GM12878 (cell line): ENCODE measurements at regions not wholly inside any gene's neighbourhood (a gene's known extent, or its start where the extent isn't known, plus 50 kb on each side); places are given as distances from the start of the nearest gene placed in this dataset.
A peak's percentile ranks its signal among the peaks of the same experiment; 100 is the strongest.

Experiments used
- ATAC-seq: fragments of 200-7000 bp; cut with Tn5 transposase; 3 replicates; pipeline ENCODE4 v1.9.1; 2020; ENCODE audit warnings: mild to moderate bottlenecking, moderate library complexity
- BruUV-seq: library from RNA; stranded (reverse); fragments of 400-500 nt; replicated peaks from 2 replicates; lab custom pipeline; 2021; lab: Mats Ljungman, UMichigan
- CTCF ChIA-PET: fragments of 300-600 bp; sonication (Branson Sonifier 250); formaldehyde crosslinking; extraction: SDS; loops from one replicate; lab custom pipeline; 2021; ENCODE audit warnings: inconsistent platforms; lab: Yijun Ruan, JAX
- POLR2A ChIA-PET: fragments of 350-600 bp; formaldehyde crosslinking; extraction: SDS; loops from one replicate; lab custom pipeline; 2021; ENCODE audit warnings: inconsistent platforms; lab: Charles Lee
- RAD21 ChIA-PET: fragments of 300-600 bp; sonication (Branson Sonifier 250); formaldehyde crosslinking; loops from one replicate; lab custom pipeline; 2023; ENCODE audit warnings: antibody characterized with exemption; ENCODE audit not compliant: unreplicated experiment; lab: Charles Lee
- SMC1A ChIA-PET: fragments of 300-600 bp; sonication (Branson Sonifier 250); formaldehyde crosslinking; loops from one replicate; lab custom pipeline; 2023; ENCODE audit not compliant: unreplicated experiment, uncharacterized antibody; lab: Charles Lee
- DNase-seq: peaks from one replicate; pipeline ENCODE4 v3.0.0-alpha.2; 2011; ENCODE audit warnings: low read depth, low spot score
- FAIRE-seq: peaks from 3 replicates; lab custom pipeline; 2011; peaks lifted over from hg19 to GRCh38; lab: Jason Lieb, UNC
- H2AFZ ChIP-seq: 2 replicates; pipeline ENCODE4 v1.6.0; 2011; ENCODE audit warnings: low read depth, low read length, control low read depth; ENCODE audit not compliant: control insufficient read depth
- H3K27ac ChIP-seq: 2 replicates; pipeline ENCODE4 v1.5.1; 2011; ENCODE audit warnings: control low read depth; ENCODE audit not compliant: control insufficient read depth, insufficient read depth
- H3K27me3 ChIP-seq, 2 experiments: replicated peaks in 1 of 2; 2 replicates each; pipeline versions ENCODE4 v1.6.0 to v1.6.1; 2011; ENCODE audit warnings: low read length in 1 of 2; ENCODE audit not compliant: control insufficient read depth in 2 of 2, insufficient read depth in 2 of 2
- H3K36me3 ChIP-seq, 2 experiments: 2 replicates each; pipeline ENCODE4 v1.5.1; 2011; ENCODE audit warnings: low read length in 1 of 2; ENCODE audit not compliant: control insufficient read depth in 2 of 2, insufficient read depth in 2 of 2
- H3K4me1 ChIP-seq: 2 replicates; pipeline ENCODE4 v1.6.1; 2011; ENCODE audit warnings: mild to moderate bottlenecking, low read length, moderate library complexity, mixed read lengths; ENCODE audit not compliant: control insufficient read depth, insufficient read depth
- H3K4me2 ChIP-seq: 2 replicates; pipeline ENCODE4 v1.6.0; 2011; ENCODE audit warnings: control low read depth; ENCODE audit not compliant: control insufficient read depth, insufficient read depth
- H3K4me3 ChIP-seq: fragments of 200-600 bp; sonication (generic); 2 replicates; pipeline ENCODE4 v1.5.1; 2016
- H3K79me2 ChIP-seq: 2 replicates; pipeline ENCODE4 v1.6.0; 2011; ENCODE audit warnings: low read length; ENCODE audit not compliant: control insufficient read depth, insufficient read depth
- H3K9ac ChIP-seq: 2 replicates; pipeline ENCODE4 v1.8.0; 2011; ENCODE audit warnings: low read length, control low read depth, mixed read lengths; ENCODE audit not compliant: control insufficient read depth, insufficient read depth
- H3K9me3 ChIP-seq: replicated peaks from 3 replicates; pipeline ENCODE4 v1.5.1; 2011; ENCODE audit warnings: mild to moderate bottlenecking, low read length; ENCODE audit not compliant: control insufficient read depth, insufficient read depth
- H4K20me1 ChIP-seq: 2 replicates; pipeline ENCODE4 v1.6.0; 2011; ENCODE audit not compliant: control insufficient read depth, insufficient read depth
- HCFC1 ChIP-seq: fragments of 150-350 bp; IDR thresholded peaks from 2 replicates; pipeline ENCODE4 v1.6.1; 2014; ENCODE audit warnings: low read length
- SIN3A ChIP-seq: IDR thresholded peaks from 2 replicates; pipeline ENCODE4 v1.6.1; 2012; ENCODE audit warnings: low read depth, low read length, improper control_type of control experiment
- TARDBP ChIP-seq: IDR thresholded peaks from 2 replicates; pipeline ENCODE4 v1.6.1; 2016; ENCODE audit warnings: borderline replicate concordance
- TCF7 ChIP-seq: IDR thresholded peaks from 2 replicates; pipeline ENCODE4 v1.6.1; 2014; ENCODE audit warnings: antibody characterized with exemption, borderline replicate concordance
- WRNIP1 ChIP-seq: IDR thresholded peaks from 2 replicates; pipeline ENCODE4 v1.6.1; 2011; ENCODE audit warnings: low read depth, low read length, improper control_type of control experiment, borderline replicate concordance
- YBX1 ChIP-seq: fragments of 450-650 bp; IDR thresholded peaks from 2 replicates; pipeline ENCODE4 v1.6.1; 2016; ENCODE audit warnings: antibody characterized with exemption
- YY1 ChIP-seq: IDR thresholded peaks from 2 replicates; pipeline ENCODE4 v1.6.1; 2011; ENCODE audit warnings: low read depth, mild to moderate bottlenecking, low read length
- ZBED1 ChIP-seq: IDR thresholded peaks from 2 replicates; pipeline ENCODE4 v1.6.1; 2016; ENCODE audit warnings: borderline replicate concordance
- ZSCAN29 ChIP-seq: fragments of 450-650 bp; IDR thresholded peaks from 2 replicates; pipeline ENCODE4 v1.6.1; 2017; ENCODE audit warnings: mild to moderate bottlenecking, moderate library complexity
- WGBS: methylation state at CpG from one replicate; pipeline ENCODE4 v1.1.6; 2016; ENCODE audit warnings: low lambda C conversion rate; ENCODE audit not compliant: insufficient replicate concordance, insufficient coverage; ENCODE audit errors: missing lambda C conversion rate; 5-methylcytosine and 5-hydroxymethylcytosine counted together
- in situ Hi-C: fragments of 300-500 bp; cut with MboI; formaldehyde crosslinking; loops from 9 replicates; pipeline ENCODE4 v1.14.3; 2018; ENCODE audit warnings: mixed read lengths
- intact Hi-C: fragments of 100-400 bp; cut with micrococcal nuclease; formaldehyde crosslinking; loops from one replicate; pipeline ENCODE4 v1.14.2; 2022; ENCODE audit not compliant: unreplicated experiment
- TF ChIP-seq, protein P1 (sequence below): IDR thresholded peaks from 2 replicates; pipeline ENCODE4 v1.6.1; 2011; ENCODE audit warnings: low read depth, low read length, improper control_type of control experiment, borderline replicate concordance
- TF ChIP-seq, protein P2 (sequence below): IDR thresholded peaks from 2 replicates; pipeline ENCODE4 v1.6.1; 2011; ENCODE audit warnings: mild to moderate bottlenecking, low read depth, low read length, moderate library complexity; ENCODE audit not compliant: insufficient replicate concordance
- TF ChIP-seq, protein P3 (sequence below): fragments of 450-650 bp; IDR thresholded peaks from 2 replicates; pipeline ENCODE4 v1.6.1; 2017; ENCODE audit warnings: mild to moderate bottlenecking, low read depth, inconsistent platforms; ENCODE audit not compliant: poor library complexity, severe bottlenecking

DNA sequence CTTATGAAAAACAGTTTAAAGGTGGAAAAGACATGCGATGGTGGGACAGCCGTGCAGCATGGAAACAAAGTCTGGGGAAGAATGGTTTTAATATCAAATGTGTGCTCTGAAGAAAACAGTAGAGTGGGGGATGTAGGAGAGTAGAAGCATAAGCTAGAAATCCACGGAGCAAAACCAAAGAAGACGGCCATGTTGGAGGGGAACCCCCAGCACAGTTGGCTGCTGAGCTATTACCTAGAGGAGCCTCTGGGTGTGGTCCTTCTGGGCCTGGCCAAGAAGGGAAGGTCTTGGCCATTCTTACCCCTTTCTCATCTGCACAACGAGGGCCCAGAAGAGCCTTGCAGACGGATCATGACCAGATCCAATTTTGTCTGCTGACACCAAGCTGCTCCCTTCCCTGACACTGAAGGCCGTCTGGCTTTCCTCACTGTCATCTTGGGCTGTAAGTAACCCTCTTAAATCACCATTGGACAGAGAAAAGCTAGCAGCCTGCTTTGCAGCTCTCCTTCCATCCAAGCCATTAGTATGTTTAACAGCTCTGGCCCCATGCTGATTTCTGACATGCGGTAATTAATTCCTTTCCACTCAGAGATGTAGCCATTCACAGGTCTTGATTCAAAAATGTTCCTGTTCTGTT lies 189.5 kb downstream of the SEC61B start:
- ATAC-seq (peak; percentile 70), FAIRE-seq (no peak), DNase-seq (no peak)
- Histone ChIP-seq H3K4me1 (peaks cover 4% of the 10 kb centered on the region), H3K4me2 (no peak overlapping the region), H3K4me3 (no peak overlapping the region; the same call in 1 of the 2 replicates)
- SMC1A ChIA-PET: interaction anchor here (1.2 kb wide), 1 partner anchor 26 kb away, joined by 5 read pairs; no protein-coding TSS in a partner anchor
- POLR2A ChIA-PET: interaction anchor here (0.8 kb wide), 1 partner anchor 13 kb away, joined by 3 read pairs; no protein-coding TSS in a partner anchor
- 48% methylated on average over 8 of the region's 8 CpGs for WGBS
- BruUV-seq: no TSS peak
- intact Hi-C loops: no loop called here
- TF ChIP-seq, protein P1, sequence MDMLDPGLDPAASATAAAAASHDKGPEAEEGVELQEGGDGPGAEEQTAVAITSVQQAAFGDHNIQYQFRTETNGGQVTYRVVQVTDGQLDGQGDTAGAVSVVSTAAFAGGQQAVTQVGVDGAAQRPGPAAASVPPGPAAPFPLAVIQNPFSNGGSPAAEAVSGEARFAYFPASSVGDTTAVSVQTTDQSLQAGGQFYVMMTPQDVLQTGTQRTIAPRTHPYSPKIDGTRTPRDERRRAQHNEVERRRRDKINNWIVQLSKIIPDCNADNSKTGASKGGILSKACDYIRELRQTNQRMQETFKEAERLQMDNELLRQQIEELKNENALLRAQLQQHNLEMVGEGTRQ: no peak
- TF ChIP-seq TARDBP (no peak), TCF7 (no peak), ZBED1 (no peak), YY1 (peak; percentile 80; the same call in 1 of the 2 replicates), WRNIP1 (no peak), ZSCAN29 (no peak)
- TF ChIP-seq, all 136 proteins: peak for 1
- in situ Hi-C loops: no loop called here
- no peak overlapping the region for H3K27ac ChIP-seq
- no peaks in the 10 kb centered on the region for H3K36me3 ChIP-seq
- H2AFZ ChIP-seq: peak overlapping the region; percentile 55
- H4K20me1 ChIP-seq: no peaks in the 10 kb centered on the region
- H3K9ac ChIP-seq: no peak overlapping the region
- ChIA-PET CTCF (interaction anchor here (0.7 kb wide), 1 partner anchor 292 kb away, joined by 3 read pairs; no protein-coding TSS in a partner anchor), RAD21 (interaction anchor here (0.7 to 1.3 kb wide), 2 partner anchors 102 to 250 kb away, joined by 3 read pairs; no protein-coding TSS in a partner anchor)
- H3K79me2 ChIP-seq: no peaks in the 10 kb centered on the region
- H3K27me3 ChIP-seq: no peaks in the 10 kb centered on the region
- H3K9me3 ChIP-seq: no peaks in the 10 kb centered on the region

DNA sequence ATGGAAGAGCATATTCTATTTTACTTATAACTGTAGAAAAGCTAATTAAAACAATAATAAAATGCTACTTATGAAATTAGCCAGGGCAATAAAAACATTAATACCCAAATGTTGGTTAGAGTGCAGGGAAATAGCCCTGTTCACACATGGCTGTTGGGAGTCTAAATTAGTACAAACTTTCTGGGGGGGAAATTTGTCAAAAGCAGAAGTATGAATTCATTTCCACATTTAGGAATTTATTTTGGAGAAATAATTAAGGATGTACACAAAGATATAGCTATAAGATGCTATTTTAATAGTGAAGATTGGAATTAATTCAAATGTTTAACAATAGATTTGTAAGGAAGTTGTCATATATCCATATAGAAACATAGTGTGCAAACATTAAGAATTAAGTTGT lies 190.5 kb downstream of the SEC61B start:
- Histone ChIP-seq H3K9me3 (no peaks in the 10 kb centered on the region), H2AFZ (no peak overlapping the region), H3K4me1 (peaks cover 4% of the 10 kb centered on the region), H3K4me2 (no peak overlapping the region), H3K36me3 (no peaks in the 10 kb centered on the region), H3K79me2 (no peaks in the 10 kb centered on the region), H3K4me3 (no peak overlapping the region), H4K20me1 (no peaks in the 10 kb centered on the region), H3K27ac (no peak overlapping the region), H3K9ac (no peak overlapping the region), H3K27me3 (no peaks in the 10 kb centered on the region)
- POLR2A ChIA-PET: no interaction called here
- RAD21 ChIA-PET: no interaction called here
- intact Hi-C loops: no loop called here
- CTCF ChIA-PET: no interaction called here
- ATAC-seq (no peak), FAIRE-seq (no peak), DNase-seq (no peak)
- no TSS peak for BruUV-seq
- SMC1A ChIA-PET: interaction anchor here (0.7 to 1.9 kb wide), 3 partner anchors 13 to 596 kb away, joined by 3 to 5 read pairs (median 3); no protein-coding TSS in a partner anchor
- in situ Hi-C loops: no loop called here
- TF ChIP-seq YBX1 (no peak), SIN3A (no peak), HCFC1 (no peak)
- TF ChIP-seq, protein P2, sequence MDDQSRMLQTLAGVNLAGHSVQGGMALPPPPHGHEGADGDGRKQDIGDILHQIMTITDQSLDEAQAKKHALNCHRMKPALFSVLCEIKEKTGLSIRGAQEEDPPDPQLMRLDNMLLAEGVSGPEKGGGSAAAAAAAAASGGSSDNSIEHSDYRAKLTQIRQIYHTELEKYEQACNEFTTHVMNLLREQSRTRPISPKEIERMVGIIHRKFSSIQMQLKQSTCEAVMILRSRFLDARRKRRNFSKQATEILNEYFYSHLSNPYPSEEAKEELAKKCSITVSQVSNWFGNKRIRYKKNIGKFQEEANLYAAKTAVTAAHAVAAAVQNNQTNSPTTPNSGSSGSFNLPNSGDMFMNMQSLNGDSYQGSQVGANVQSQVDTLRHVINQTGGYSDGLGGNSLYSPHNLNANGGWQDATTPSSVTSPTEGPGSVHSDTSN: no peak
- TF ChIP-seq, protein P3, sequence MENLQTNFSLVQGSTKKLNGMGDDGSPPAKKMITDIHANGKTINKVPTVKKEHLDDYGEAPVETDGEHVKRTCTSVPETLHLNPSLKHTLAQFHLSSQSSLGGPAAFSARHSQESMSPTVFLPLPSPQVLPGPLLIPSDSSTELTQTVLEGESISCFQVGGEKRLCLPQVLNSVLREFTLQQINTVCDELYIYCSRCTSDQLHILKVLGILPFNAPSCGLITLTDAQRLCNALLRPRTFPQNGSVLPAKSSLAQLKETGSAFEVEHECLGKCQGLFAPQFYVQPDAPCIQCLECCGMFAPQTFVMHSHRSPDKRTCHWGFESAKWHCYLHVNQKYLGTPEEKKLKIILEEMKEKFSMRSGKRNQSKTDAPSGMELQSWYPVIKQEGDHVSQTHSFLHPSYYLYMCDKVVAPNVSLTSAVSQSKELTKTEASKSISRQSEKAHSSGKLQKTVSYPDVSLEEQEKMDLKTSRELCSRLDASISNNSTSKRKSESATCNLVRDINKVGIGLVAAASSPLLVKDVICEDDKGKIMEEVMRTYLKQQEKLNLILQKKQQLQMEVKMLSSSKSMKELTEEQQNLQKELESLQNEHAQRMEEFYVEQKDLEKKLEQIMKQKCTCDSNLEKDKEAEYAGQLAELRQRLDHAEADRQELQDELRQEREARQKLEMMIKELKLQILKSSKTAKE: no peak
